SK-N-SH treated with all-trans-retinoic acid at 6 μM for 48 hours (cell line): ENCODE measurements at regions not wholly inside any gene's neighbourhood (a gene's known extent, or its start where the extent isn't known, plus 50 kb on each side); places are given as distances from the start of the nearest gene placed in this dataset.

Experiments
- ATAC-seq: fragments of 200-7000 bp; cut with Tn5 transposase; 3 replicates; pipeline ENCODE4 v1.9.1; 2020; ENCODE audit warnings: mild to moderate bottlenecking, moderate library complexity
- ARNTL ChIP-seq: fragments of 450-650 bp; formaldehyde crosslinking; IDR thresholded peaks from 2 replicates; pipeline ENCODE4 v1.5.0; 2020; ENCODE audit warnings: low read depth, mild to moderate bottlenecking, moderate library complexity, borderline replicate concordance
- BACH2 ChIP-seq: fragments of 250-450 bp; sonication (Bioruptor Pico); IDR thresholded peaks from 2 replicates; pipeline ENCODE4 v1.9.0; 2021; ENCODE audit warnings: mild to moderate bottlenecking, borderline replicate concordance
- GLIS3 ChIP-seq: fragments of 250-450 bp; sonication (Bioruptor Pico); IDR thresholded peaks from 2 replicates; pipeline ENCODE4 v1.5.0; 2020; ENCODE audit warnings: mild to moderate bottlenecking, moderate library complexity
- OSR1 ChIP-seq: fragments of 250-450 bp; sonication (Bioruptor Pico); IDR thresholded peaks from 2 replicates; pipeline ENCODE4 v1.8.0; 2022; ENCODE audit warnings: moderate library complexity, mild to moderate bottlenecking, inconsistent platforms
- PPARA ChIP-seq: fragments of 250-450 bp; sonication (Bioruptor Pico); IDR thresholded peaks from 2 replicates; pipeline ENCODE4 v1.5.0; 2020; ENCODE audit warnings: mild to moderate bottlenecking, borderline replicate concordance
- RARB ChIP-seq: fragments of 250-450 bp; sonication (Bioruptor Pico); IDR thresholded peaks from 2 replicates; pipeline ENCODE4 v1.8.0; 2021; ENCODE audit warnings: mild to moderate bottlenecking, moderate library complexity
- SNAI2 ChIP-seq: fragments of 250-450 bp; sonication (Bioruptor Pico); IDR thresholded peaks from 2 replicates; pipeline ENCODE4 v1.5.0; 2020; ENCODE audit warnings: mild to moderate bottlenecking, moderate library complexity
- TCF4 ChIP-seq: fragments of 250-450 bp; sonication (Bioruptor Pico); IDR thresholded peaks from 2 replicates; pipeline ENCODE4 v1.8.0; 2021; ENCODE audit warnings: mild to moderate bottlenecking, moderate library complexity, borderline replicate concordance
- TOX ChIP-seq: fragments of 250-450 bp; sonication (Bioruptor Pico); IDR thresholded peaks from 2 replicates; pipeline ENCODE4 v1.8.0; 2021; ENCODE audit warnings: mild to moderate bottlenecking, moderate library complexity, borderline replicate concordance
- ZFP3 ChIP-seq: fragments of 250-450 bp; sonication (Bioruptor Pico); IDR thresholded peaks from 2 replicates; pipeline ENCODE4 v1.5.0; 2020; ENCODE audit warnings: mild to moderate bottlenecking, moderate library complexity
- ZNF565 ChIP-seq: fragments of 450-650 bp; formaldehyde crosslinking; conservative IDR thresholded peaks from 2 replicates; pipeline ENCODE4 v1.5.0; 2020; ENCODE audit warnings: low read depth, mild to moderate bottlenecking, moderate library complexity
- ZNF70 ChIP-seq: fragments of 450-650 bp; formaldehyde crosslinking; IDR thresholded peaks from 2 replicates; pipeline ENCODE4 v1.5.0; 2020; ENCODE audit warnings: mild to moderate bottlenecking, moderate library complexity
- ZNF8 ChIP-seq: fragments of 450-650 bp; formaldehyde crosslinking; IDR thresholded peaks from 2 replicates; pipeline ENCODE4 v1.5.0; 2020; ENCODE audit warnings: mild to moderate bottlenecking, moderate library complexity
- TF ChIP-seq, protein P1 (sequence below): fragments of 250-450 bp; sonication (Bioruptor Pico); IDR thresholded peaks from 2 replicates; pipeline ENCODE4 v1.8.0; 2021; ENCODE audit warnings: low read depth, mild to moderate bottlenecking, moderate library complexity, borderline replicate concordance
- TF ChIP-seq, protein P2 (sequence below): fragments of 250-450 bp; sonication (Bioruptor Pico); IDR thresholded peaks from 2 replicates; pipeline ENCODE4 v1.5.0; 2020; ENCODE audit warnings: mild to moderate bottlenecking, moderate library complexity
- TF ChIP-seq, protein P3 (sequence below): fragments of 250-450 bp; sonication (Bioruptor Pico); IDR thresholded peaks from 2 replicates; pipeline ENCODE4 v1.8.0; 2020; ENCODE audit warnings: mild to moderate bottlenecking, moderate library complexity, borderline replicate concordance
- TF ChIP-seq, protein P4 (sequence below): fragments of 250-450 bp; sonication (Bioruptor Pico); IDR thresholded peaks from 2 replicates; pipeline ENCODE4 v1.5.1; 2021; ENCODE audit warnings: mild to moderate bottlenecking, moderate library complexity
- TF ChIP-seq, protein P5 (sequence below): fragments of 250-450 bp; sonication (Bioruptor Pico); IDR thresholded peaks from 2 replicates; pipeline ENCODE4 v1.5.1; 2020; ENCODE audit warnings: low read depth, mild to moderate bottlenecking, moderate library complexity

DNA sequence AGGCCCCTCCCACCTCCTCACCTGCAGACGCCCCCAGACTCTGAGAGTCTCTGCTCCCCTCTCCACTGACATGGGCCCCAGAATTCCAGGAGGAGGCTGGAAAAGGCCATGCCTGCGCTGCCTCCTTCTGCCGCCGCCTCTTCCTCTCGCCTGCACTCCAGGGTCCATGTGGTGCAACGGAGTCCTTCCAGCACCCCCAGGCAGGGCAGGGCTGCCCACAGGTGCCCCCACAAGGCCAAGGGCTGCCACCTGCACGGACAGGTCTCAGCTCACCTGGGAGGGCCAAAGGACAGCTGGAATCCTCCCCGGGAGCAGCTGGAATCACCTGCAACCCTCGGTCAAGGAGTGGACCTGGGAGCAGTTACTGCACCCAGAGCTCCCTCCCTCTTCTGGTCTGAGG lies 194.9 kb downstream of the RBFOX3 start (continued):
- TF ChIP-seq, protein P1, sequence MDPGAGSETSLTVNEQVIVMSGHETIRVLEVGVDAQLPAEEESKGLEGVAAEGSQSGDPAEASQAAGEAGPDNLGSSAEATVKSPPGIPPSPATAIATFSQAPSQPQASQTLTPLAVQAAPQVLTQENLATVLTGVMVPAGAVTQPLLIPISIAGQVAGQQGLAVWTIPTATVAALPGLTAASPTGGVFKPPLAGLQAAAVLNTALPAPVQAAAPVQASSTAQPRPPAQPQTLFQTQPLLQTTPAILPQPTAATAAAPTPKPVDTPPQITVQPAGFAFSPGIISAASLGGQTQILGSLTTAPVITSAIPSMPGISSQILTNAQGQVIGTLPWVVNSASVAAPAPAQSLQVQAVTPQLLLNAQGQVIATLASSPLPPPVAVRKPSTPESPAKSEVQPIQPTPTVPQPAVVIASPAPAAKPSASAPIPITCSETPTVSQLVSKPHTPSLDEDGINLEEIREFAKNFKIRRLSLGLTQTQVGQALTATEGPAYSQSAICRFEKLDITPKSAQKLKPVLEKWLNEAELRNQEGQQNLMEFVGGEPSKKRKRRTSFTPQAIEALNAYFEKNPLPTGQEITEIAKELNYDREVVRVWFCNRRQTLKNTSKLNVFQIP (CRISPR knock-in tag), result no peak

DNA sequence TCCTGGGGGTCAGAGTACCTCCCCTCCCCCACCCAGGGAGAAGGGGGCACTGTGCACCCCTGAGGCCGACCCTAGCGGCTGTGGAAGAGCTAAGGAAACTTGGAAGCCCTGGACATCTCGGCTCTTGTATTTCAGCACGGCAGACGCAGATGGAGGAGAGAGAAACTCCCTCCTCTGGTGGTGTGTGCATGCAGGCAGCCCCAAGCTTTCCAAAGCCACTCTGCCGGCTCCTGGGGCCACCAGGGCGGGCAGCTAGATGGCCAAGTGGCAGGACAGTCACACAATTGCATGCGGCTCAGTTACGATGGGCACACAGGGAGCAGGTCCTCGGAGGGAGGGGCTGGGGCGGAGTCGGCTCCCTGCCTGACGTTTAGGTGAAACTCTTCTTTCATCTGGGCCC lies 195.5 kb downstream of the RBFOX3 start:
- TF ChIP-seq ARNTL (no peak), BACH2 (no peak), ZNF70 (CRISPR knock-in tag) (no peak), RARB (CRISPR knock-in tag) (no peak), OSR1 (no peak), SNAI2 (CRISPR knock-in tag) (no peak), ZNF565 (CRISPR knock-in tag) (no peak), GLIS3 (no peak), TCF4 (no peak)
- TF ChIP-seq, protein P1 (CRISPR knock-in tag), result no peak
- TF ChIP-seq, protein P2, sequence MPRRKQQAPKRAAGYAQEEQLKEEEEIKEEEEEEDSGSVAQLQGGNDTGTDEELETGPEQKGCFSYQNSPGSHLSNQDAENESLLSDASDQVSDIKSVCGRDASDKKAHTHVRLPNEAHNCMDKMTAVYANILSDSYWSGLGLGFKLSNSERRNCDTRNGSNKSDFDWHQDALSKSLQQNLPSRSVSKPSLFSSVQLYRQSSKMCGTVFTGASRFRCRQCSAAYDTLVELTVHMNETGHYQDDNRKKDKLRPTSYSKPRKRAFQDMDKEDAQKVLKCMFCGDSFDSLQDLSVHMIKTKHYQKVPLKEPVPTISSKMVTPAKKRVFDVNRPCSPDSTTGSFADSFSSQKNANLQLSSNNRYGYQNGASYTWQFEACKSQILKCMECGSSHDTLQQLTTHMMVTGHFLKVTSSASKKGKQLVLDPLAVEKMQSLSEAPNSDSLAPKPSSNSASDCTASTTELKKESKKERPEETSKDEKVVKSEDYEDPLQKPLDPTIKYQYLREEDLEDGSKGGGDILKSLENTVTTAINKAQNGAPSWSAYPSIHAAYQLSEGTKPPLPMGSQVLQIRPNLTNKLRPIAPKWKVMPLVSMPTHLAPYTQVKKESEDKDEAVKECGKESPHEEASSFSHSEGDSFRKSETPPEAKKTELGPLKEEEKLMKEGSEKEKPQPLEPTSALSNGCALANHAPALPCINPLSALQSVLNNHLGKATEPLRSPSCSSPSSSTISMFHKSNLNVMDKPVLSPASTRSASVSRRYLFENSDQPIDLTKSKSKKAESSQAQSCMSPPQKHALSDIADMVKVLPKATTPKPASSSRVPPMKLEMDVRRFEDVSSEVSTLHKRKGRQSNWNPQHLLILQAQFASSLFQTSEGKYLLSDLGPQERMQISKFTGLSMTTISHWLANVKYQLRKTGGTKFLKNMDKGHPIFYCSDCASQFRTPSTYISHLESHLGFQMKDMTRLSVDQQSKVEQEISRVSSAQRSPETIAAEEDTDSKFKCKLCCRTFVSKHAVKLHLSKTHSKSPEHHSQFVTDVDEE (CRISPR knock-in tag), result no peak
- TF ChIP-seq, protein P3, sequence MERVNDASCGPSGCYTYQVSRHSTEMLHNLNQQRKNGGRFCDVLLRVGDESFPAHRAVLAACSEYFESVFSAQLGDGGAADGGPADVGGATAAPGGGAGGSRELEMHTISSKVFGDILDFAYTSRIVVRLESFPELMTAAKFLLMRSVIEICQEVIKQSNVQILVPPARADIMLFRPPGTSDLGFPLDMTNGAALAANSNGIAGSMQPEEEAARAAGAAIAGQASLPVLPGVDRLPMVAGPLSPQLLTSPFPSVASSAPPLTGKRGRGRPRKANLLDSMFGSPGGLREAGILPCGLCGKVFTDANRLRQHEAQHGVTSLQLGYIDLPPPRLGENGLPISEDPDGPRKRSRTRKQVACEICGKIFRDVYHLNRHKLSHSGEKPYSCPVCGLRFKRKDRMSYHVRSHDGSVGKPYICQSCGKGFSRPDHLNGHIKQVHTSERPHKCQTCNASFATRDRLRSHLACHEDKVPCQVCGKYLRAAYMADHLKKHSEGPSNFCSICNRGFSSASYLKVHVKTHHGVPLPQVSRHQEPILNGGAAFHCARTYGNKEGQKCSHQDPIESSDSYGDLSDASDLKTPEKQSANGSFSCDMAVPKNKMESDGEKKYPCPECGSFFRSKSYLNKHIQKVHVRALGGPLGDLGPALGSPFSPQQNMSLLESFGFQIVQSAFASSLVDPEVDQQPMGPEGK (CRISPR knock-in tag), result no peak
- TF ChIP-seq, protein P4, sequence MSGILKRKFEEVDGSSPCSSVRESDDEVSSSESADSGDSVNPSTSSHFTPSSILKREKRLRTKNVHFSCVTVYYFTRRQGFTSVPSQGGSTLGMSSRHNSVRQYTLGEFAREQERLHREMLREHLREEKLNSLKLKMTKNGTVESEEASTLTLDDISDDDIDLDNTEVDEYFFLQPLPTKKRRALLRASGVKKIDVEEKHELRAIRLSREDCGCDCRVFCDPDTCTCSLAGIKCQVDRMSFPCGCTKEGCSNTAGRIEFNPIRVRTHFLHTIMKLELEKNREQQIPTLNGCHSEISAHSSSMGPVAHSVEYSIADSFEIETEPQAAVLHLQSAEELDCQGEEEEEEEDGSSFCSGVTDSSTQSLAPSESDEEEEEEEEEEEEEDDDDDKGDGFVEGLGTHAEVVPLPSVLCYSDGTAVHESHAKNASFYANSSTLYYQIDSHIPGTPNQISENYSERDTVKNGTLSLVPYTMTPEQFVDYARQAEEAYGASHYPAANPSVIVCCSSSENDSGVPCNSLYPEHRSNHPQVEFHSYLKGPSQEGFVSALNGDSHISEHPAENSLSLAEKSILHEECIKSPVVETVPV, result no peak
- no peak for ATAC-seq

DNA sequence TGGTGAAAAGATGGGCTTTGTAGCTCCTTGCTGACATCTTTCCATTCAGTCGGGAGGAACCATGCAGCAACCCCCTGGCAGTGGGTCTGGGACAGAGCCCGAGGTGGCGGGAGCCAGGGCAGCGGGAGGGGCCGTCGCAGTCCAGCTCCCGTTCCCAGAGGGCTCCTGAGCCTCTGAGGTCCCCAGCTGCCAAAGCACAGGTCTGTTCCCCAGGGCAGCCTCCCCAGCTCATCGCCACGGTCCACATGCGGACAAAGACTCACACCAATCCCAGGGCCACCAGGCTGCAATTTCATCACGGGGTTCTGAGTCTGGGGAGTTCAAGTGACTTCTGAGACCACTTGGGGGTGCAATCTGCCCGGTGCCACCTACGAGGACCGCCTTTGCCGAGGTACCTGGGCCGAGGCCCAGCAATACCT lies 196.0 kb downstream of the RBFOX3 start:
- ATAC-seq, result no peak
- no peak for TF ChIP-seq RARB (CRISPR knock-in tag)
- TF ChIP-seq ZFP3, result no peak
- no peak for TF ChIP-seq OSR1
- TF ChIP-seq, protein P4, result no peak
- TF ChIP-seq PPARA (CRISPR knock-in tag), result no peak
- no peak for TF ChIP-seq TCF4
- TF ChIP-seq, protein P5, sequence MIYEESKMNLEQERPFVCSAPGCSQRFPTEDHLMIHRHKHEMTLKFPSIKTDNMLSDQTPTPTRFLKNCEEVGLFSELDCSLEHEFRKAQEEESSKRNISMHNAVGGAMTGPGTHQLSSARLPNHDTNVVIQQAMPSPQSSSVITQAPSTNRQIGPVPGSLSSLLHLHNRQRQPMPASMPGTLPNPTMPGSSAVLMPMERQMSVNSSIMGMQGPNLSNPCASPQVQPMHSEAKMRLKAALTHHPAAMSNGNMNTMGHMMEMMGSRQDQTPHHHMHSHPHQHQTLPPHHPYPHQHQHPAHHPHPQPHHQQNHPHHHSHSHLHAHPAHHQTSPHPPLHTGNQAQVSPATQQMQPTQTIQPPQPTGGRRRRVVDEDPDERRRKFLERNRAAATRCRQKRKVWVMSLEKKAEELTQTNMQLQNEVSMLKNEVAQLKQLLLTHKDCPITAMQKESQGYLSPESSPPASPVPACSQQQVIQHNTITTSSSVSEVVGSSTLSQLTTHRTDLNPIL (CRISPR knock-in tag), result no peak
- TF ChIP-seq TOX (CRISPR knock-in tag), result no peak
- TF ChIP-seq ZNF565 (CRISPR knock-in tag), result no peak
- TF ChIP-seq SNAI2 (CRISPR knock-in tag), result no peak
- no peak for TF ChIP-seq ZNF70 (CRISPR knock-in tag)
- no peak for TF ChIP-seq ZNF8 (CRISPR knock-in tag)
- TF ChIP-seq, protein P1 (CRISPR knock-in tag), result no peak
- TF ChIP-seq, protein P2 (CRISPR knock-in tag), result no peak
- no peak for TF ChIP-seq BACH2
